ENCODE measurements at regions not wholly inside any gene's neighbourhood (a gene's known extent, or its start where the extent isn't known, plus 50 kb on each side); places are given as distances from the start of the nearest gene placed in this dataset.

GRCh38 chr7:11235491-11235890 lies 261.8 kb downstream of the PHF14 start:
- TF ChIP-seq, protein P1, sequence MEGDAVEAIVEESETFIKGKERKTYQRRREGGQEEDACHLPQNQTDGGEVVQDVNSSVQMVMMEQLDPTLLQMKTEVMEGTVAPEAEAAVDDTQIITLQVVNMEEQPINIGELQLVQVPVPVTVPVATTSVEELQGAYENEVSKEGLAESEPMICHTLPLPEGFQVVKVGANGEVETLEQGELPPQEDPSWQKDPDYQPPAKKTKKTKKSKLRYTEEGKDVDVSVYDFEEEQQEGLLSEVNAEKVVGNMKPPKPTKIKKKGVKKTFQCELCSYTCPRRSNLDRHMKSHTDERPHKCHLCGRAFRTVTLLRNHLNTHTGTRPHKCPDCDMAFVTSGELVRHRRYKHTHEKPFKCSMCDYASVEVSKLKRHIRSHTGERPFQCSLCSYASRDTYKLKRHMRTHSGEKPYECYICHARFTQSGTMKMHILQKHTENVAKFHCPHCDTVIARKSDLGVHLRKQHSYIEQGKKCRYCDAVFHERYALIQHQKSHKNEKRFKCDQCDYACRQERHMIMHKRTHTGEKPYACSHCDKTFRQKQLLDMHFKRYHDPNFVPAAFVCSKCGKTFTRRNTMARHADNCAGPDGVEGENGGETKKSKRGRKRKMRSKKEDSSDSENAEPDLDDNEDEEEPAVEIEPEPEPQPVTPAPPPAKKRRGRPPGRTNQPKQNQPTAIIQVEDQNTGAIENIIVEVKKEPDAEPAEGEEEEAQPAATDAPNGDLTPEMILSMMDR (IDR thresholded peaks at IDR 0.05) = no peak
- TF ChIP-seq POLR2A (IDR thresholded peaks at IDR 0.05) = no peak
- no peak for TF ChIP-seq POLR2AphosphoS5 (IDR thresholded peaks at IDR 0.05)
- no peak for TF ChIP-seq EP300 (IDR thresholded peaks at IDR 0.05; ENCODE audit: low read depth)
